ENCODE measurements at regions not wholly inside any gene's neighbourhood (a gene's known extent, or its start where the extent isn't known, plus 50 kb on each side); places are given as distances from the start of the nearest gene placed in this dataset.

DNA sequence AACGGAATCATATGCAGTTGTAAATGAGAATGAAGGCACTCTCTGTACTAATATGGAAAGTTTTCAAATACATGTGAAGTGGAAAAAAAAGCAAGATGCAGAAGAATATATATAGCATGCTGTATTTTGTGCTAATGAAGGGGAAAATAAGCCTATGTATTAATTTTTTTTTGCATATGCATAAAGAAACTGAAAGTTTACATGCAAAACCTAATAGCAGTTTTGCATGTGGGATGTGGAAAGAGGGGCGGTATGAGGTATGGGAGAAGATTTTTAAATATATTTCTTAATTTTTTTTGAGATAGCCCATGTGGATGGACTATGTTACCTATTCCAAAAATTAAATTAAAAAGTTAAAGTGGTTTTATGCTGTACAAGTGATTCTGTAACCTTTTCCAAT is 83.7 kb upstream of the IL12B start:
- TF ChIP-seq, protein P1, sequence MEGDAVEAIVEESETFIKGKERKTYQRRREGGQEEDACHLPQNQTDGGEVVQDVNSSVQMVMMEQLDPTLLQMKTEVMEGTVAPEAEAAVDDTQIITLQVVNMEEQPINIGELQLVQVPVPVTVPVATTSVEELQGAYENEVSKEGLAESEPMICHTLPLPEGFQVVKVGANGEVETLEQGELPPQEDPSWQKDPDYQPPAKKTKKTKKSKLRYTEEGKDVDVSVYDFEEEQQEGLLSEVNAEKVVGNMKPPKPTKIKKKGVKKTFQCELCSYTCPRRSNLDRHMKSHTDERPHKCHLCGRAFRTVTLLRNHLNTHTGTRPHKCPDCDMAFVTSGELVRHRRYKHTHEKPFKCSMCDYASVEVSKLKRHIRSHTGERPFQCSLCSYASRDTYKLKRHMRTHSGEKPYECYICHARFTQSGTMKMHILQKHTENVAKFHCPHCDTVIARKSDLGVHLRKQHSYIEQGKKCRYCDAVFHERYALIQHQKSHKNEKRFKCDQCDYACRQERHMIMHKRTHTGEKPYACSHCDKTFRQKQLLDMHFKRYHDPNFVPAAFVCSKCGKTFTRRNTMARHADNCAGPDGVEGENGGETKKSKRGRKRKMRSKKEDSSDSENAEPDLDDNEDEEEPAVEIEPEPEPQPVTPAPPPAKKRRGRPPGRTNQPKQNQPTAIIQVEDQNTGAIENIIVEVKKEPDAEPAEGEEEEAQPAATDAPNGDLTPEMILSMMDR (IDR thresholded peaks at IDR 0.05 in 2 of 3, conservative IDR thresholded peaks at IDR 0.05 in 1 of 3; ENCODE audit: insufficient read depth in 2 of 3, low read depth in 1 of 3, low read length in 3 of 3) = no peak
- TF ChIP-seq POLR2A (conservative IDR thresholded peaks at IDR 0.05) (no peak), ZNF695 (CRISPR knock-in tag; IDR thresholded peaks at IDR 0.05) (no peak), HNRNPUL1 (IDR thresholded peaks at IDR 0.05; ENCODE audit: low read length) (no peak), TCF7 (IDR thresholded peaks at IDR 0.05; ENCODE audit: borderline replicate concordance) (no peak), NFRKB (IDR thresholded peaks at IDR 0.05; ENCODE audit: low read depth) (no peak), NR3C1 (CRISPR knock-in tag; IDR thresholded peaks at IDR 0.05) (no peak), SAFB2 (IDR thresholded peaks at IDR 0.05; ENCODE audit: borderline replicate concordance, low read depth, low read length, severe bottlenecking) (no peak), POLR2AphosphoS5 (IDR thresholded peaks at IDR 0.05; ENCODE audit: control insufficient read depth, insufficient read depth, low read depth, low read length) (no peak), RBBP5 (IDR thresholded peaks at IDR 0.05; ENCODE audit: borderline replicate concordance, insufficient read depth, low read length, poor library complexity, severe bottlenecking) (no peak), ZFP36 (IDR thresholded peaks at IDR 0.05; ENCODE audit: low read depth, low read length, partially characterized antibody) (no peak), RCOR1 (IDR thresholded peaks at IDR 0.05; ENCODE audit: borderline replicate concordance in 1 of 2, low read depth in 2 of 2, low read length in 2 of 2) (no peak)
- TF ChIP-seq, protein P2, sequence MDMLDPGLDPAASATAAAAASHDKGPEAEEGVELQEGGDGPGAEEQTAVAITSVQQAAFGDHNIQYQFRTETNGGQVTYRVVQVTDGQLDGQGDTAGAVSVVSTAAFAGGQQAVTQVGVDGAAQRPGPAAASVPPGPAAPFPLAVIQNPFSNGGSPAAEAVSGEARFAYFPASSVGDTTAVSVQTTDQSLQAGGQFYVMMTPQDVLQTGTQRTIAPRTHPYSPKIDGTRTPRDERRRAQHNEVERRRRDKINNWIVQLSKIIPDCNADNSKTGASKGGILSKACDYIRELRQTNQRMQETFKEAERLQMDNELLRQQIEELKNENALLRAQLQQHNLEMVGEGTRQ (CRISPR knock-in tag; IDR thresholded peaks at IDR 0.05) = no peak
- TF ChIP-seq, protein P3, sequence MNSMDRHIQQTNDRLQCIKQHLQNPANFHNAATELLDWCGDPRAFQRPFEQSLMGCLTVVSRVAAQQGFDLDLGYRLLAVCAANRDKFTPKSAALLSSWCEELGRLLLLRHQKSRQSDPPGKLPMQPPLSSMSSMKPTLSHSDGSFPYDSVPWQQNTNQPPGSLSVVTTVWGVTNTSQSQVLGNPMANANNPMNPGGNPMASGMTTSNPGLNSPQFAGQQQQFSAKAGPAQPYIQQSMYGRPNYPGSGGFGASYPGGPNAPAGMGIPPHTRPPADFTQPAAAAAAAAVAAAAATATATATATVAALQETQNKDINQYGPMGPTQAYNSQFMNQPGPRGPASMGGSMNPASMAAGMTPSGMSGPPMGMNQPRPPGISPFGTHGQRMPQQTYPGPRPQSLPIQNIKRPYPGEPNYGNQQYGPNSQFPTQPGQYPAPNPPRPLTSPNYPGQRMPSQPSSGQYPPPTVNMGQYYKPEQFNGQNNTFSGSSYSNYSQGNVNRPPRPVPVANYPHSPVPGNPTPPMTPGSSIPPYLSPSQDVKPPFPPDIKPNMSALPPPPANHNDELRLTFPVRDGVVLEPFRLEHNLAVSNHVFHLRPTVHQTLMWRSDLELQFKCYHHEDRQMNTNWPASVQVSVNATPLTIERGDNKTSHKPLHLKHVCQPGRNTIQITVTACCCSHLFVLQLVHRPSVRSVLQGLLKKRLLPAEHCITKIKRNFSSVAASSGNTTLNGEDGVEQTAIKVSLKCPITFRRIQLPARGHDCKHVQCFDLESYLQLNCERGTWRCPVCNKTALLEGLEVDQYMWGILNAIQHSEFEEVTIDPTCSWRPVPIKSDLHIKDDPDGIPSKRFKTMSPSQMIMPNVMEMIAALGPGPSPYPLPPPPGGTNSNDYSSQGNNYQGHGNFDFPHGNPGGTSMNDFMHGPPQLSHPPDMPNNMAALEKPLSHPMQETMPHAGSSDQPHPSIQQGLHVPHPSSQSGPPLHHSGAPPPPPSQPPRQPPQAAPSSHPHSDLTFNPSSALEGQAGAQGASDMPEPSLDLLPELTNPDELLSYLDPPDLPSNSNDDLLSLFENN (IDR thresholded peaks at IDR 0.05; ENCODE audit: low read depth in 2 of 2, low read length in 2 of 2) = no peak
